ENCODE measurements at regions not wholly inside any gene's neighbourhood (a gene's known extent, or its start where the extent isn't known, plus 50 kb on each side); places are given as distances from the start of the nearest gene placed in this dataset.

DNA sequence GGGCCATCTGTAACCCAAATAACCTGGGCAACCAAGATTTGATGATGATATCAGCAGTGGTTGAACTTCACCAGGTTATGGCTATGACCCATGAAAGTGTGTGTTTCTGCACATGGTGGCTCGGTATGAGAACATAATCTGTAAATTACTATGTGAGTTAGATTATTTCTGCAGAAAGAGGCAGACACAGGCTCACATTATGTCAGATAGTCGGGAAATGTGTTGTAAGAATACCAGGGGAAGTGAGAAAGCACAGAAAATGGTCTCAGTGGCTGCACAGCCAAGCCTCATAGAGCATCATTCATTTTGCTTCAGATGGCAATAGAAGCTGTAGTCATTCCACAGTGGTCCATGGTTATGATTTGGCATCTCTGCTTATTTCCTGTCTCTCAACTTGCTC, 63.0 kb upstream of the RBPJ start:
- no peak for DNase-seq

- no peak for DNase-seq
These were observed 60.2 kb upstream of the RBPJ start for GRCh38 chr4:26260571-26260970.

DNA sequence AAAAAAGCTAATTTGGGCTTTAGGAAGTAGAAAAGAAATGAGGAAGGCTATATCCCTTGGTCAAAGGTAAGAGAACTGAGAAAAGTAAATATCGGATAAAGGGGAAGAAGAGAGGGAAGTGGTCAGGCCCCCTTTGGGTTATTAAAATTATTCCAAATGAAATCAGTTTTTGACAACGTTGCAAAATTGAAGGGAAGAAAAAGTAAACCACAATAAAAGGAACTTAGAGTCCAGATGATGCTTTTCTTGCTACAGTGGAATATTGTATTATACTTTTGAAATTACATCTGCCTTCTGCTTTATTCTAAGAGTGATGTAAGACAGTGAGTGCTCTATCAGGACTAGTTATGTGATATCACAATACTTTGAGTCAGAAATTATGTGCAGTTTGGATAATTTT, 59.4 kb upstream of the RBPJ start:
- no peak for DNase-seq

DNA sequence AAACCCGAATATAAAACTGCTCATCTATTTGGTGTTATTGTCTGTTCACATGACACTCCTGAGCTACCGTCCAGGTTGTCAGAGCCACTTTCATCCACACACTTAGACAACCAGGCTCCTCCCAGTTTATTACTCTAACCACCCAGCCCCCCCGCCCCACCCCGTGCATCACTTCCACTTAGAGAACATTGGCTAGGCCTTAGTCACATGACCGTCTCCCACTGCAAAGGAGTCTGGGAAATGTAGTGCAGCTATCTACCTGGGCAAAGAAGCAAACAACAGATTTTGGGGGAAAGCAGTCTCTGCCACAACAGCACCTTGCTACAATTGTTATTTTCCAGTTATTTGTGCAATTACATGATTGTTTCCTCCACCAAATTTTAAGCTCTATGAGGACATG, 57.6 kb upstream of the RBPJ start:
- DNase-seq: no peak

DNA sequence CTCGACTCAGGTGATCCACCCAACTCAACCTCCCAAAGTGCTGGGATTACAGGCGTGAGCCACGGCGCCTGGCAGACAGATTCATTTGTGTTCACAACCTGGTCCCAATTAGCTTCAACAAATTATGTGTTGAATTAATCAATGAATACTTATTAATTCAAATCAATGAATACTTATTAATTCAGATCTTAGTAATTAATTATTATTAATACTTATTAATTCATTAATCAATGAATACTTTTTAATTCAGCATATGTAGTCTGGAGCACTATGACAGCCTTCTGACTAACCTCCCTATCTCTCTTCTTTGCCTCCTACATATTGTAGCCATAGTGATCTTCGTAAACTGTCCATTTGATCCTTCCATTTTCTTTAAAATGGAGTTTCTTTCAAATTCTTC, 56.7 kb upstream of the RBPJ start:
- no peak for DNase-seq

DNA sequence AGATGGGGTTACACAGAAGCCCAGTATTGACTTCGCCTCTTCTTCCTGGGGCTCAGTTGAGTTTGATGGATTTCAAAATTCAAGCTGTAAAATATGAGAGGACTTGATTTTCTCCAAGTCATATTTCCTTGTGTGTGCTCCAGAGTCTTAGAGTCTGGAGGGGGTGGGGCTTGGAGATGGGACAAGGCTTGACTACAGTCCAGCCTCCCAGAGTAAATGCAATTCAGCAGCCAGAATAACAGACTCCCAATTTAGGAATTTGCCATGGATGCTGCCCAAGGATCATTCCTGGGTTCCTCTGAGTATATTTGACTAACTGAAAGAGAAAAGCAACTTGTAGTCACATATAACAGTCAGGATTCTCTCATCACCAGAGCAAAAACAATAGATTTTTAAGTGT, 53.7 kb upstream of the RBPJ start:
- no peak for DNase-seq

GRCh38 chr4:26268246-26268645, 52.6 kb upstream of the RBPJ start:
- no peak for DNase-seq

- no peak for DNase-seq
These were observed 51.8 kb upstream of the RBPJ start for GRCh38 chr4:26269038-26269437.
